HFFc6 (cell line): ENCODE measurements at regions not wholly inside any gene's neighbourhood (a gene's known extent, or its start where the extent isn't known, plus 50 kb on each side); places are given as distances from the start of the nearest gene placed in this dataset.

Experiments used
- DNase-seq: peaks from one replicate; pipeline ENCODE4 v3.0.0-alpha.2; 2018
- H3K27ac Mint-ChIP-seq: 2 replicates; pipeline ENCODE4 v1.8.0; 2020; ENCODE audit warnings: mild to moderate bottlenecking, mixed read lengths
- H3K27me3 Mint-ChIP-seq: 2 replicates; pipeline ENCODE4 v1.8.0; 2021; ENCODE audit warnings: mild to moderate bottlenecking, moderate library complexity, mixed read lengths; ENCODE audit not compliant: insufficient read depth
- H3K36me3 Mint-ChIP-seq: 2 replicates; pipeline ENCODE4 v1.8.0; 2021; ENCODE audit warnings: low read depth, mixed read lengths
- H3K4me1 Mint-ChIP-seq: 2 replicates; pipeline ENCODE4 v1.8.0; 2020; ENCODE audit warnings: low read depth, mixed read lengths
- H3K4me3 Mint-ChIP-seq: 2 replicates; pipeline ENCODE4 v1.8.0; 2020; ENCODE audit warnings: mild to moderate bottlenecking, moderate library complexity, mixed read lengths
- H3K9me3 Mint-ChIP-seq: 2 replicates; pipeline ENCODE4 v1.8.0; 2020; ENCODE audit warnings: mild to moderate bottlenecking, mixed read lengths
- CTCF ChIP-seq: fragments of 200-600 bp; sonication (generic); IDR thresholded peaks from 2 replicates; pipeline ENCODE4 v1.5.0; 2021; ENCODE audit warnings: antibody characterized with exemption, mild to moderate bottlenecking

GRCh38 chr9:134240361-134240760, 76.0 kb upstream of the RNU6ATAC start:
- TF ChIP-seq CTCF, result no peak
- Mint-ChIP-seq H3K4me3 (no peak overlapping the region), H3K4me1 (no peaks in the 10 kb centered on the region; the same call in 1 of the 2 replicates), H3K27ac (no peak overlapping the region), H3K27me3 (peaks cover 41% of the 10 kb centered on the region), H3K36me3 (no peaks in the 10 kb centered on the region), H3K9me3 (no peaks in the 10 kb centered on the region)
- no peak for DNase-seq

- no peak for DNase-seq
- no peaks in the 10 kb centered on the region for H3K36me3 Mint-ChIP-seq
- TF ChIP-seq CTCF, result no peak
- no peaks in the 10 kb centered on the region for H3K4me1 Mint-ChIP-seq
- H3K4me3 Mint-ChIP-seq, result no peak overlapping the region
- H3K9me3 Mint-ChIP-seq, result peaks cover 7% of the 10 kb centered on the region
- H3K27me3 Mint-ChIP-seq, result peaks cover 41% of the 10 kb centered on the region
- no peak overlapping the region for H3K27ac Mint-ChIP-seq
These were observed 78.3 kb upstream of the RNU6ATAC start for GRCh38 chr9:134242706-134243105.

GRCh38 chr9:134243778-134244467, 79.6 kb upstream of the RNU6ATAC start:
- no peak overlapping the region for H3K4me3 Mint-ChIP-seq
- peaks cover 10% of the 10 kb centered on the region for H3K36me3 Mint-ChIP-seq
- no peaks in the 10 kb centered on the region for H3K4me1 Mint-ChIP-seq
- H3K9me3 Mint-ChIP-seq, result peaks cover 18% of the 10 kb centered on the region
- no peak for DNase-seq
- no peak for TF ChIP-seq CTCF
- no peak overlapping the region for H3K27ac Mint-ChIP-seq
- H3K27me3 Mint-ChIP-seq, result peaks cover 43% of the 10 kb centered on the region

- no peak overlapping the region for H3K27ac Mint-ChIP-seq
- H3K27me3 Mint-ChIP-seq, result peaks cover 41% of the 10 kb centered on the region
- H3K9me3 Mint-ChIP-seq, result peaks cover 26% of the 10 kb centered on the region
- H3K4me3 Mint-ChIP-seq, result no peak overlapping the region
- DNase-seq, result no peak
- TF ChIP-seq CTCF, result no peak
- H3K4me1 Mint-ChIP-seq, result no peaks in the 10 kb centered on the region
- peaks cover 16% of the 10 kb centered on the region for H3K36me3 Mint-ChIP-seq
These were observed 80.8 kb upstream of the RNU6ATAC start for GRCh38 chr9:134245179-134245578.

GRCh38 chr9:134247918-134248631, 78.2 kb upstream of the RXRA start:
- H3K4me3 Mint-ChIP-seq, result no peak overlapping the region

More at GRCh38 chr9:134247918-134248631, 78.2 kb upstream of the RXRA start:
- no peak for TF ChIP-seq CTCF
- DNase-seq, result no peak
- Mint-ChIP-seq H3K27me3 (peaks cover 19% of the 10 kb centered on the region), H3K27ac (no peak overlapping the region), H3K9me3 (peaks cover 26% of the 10 kb centered on the region), H3K4me1 (no peaks in the 10 kb centered on the region), H3K36me3 (peaks cover 16% of the 10 kb centered on the region)
